H1 (cell line): ENCODE measurements at regions not wholly inside any gene's neighbourhood (a gene's known extent, or its start where the extent isn't known, plus 50 kb on each side); places are given as distances from the start of the nearest gene placed in this dataset.

Experiments used
- CTCF ChIA-PET: fragments of 300-600 bp; sonication (Branson Sonifier 250); formaldehyde crosslinking; loops from one replicate; lab custom pipeline; 2021; ENCODE audit not compliant: partially characterized antibody; lab: Charles Lee
- POLR2A ChIA-PET: fragments of 300-600 bp; sonication (Branson Sonifier 250); formaldehyde crosslinking; loops from one replicate; lab custom pipeline; 2021; ENCODE audit warnings: inconsistent platforms; ENCODE audit not compliant: partially characterized antibody; lab: Charles Lee
- DNase-seq, 2 experiments: peaks; one replicate each; pipeline versions ENCODE4 v3.0.0 to v3.0.0-alpha.2; 2010 to 2022; ENCODE audit warnings: low spot score in 2 of 2, low read depth in 1 of 2, mixed read lengths in 1 of 2
- FAIRE-seq: peaks from 2 replicates; lab custom pipeline; 2011; peaks lifted over from hg19 to GRCh38; lab: Jason Lieb, UNC
- H2AFZ ChIP-seq: 2 replicates; pipeline ENCODE4 v1.8.1; 2012; ENCODE audit warnings: low read length, inconsistent platforms
- H2AK5ac ChIP-seq: 2 replicates; pipeline ENCODE4 v1.6.1; 2013; ENCODE audit warnings: low read depth, low read length
- H2BK120ac ChIP-seq: replicated peaks from 2 replicates; pipeline ENCODE3; 2013; ENCODE audit warnings: low read depth, low read length, inconsistent platforms
- H2BK12ac ChIP-seq: 2 replicates; pipeline ENCODE4 v1.6.1; 2013; ENCODE audit warnings: low read depth, low read length
- H2BK15ac ChIP-seq: 2 replicates; pipeline ENCODE4 v1.6.1; 2013; ENCODE audit warnings: low read length
- H2BK20ac ChIP-seq: 2 replicates; pipeline ENCODE4 v1.6.1; 2013; ENCODE audit warnings: low read length
- H2BK5ac ChIP-seq: 2 replicates; pipeline ENCODE4 v1.6.1; 2013; ENCODE audit warnings: low read depth, low read length
- H3K14ac ChIP-seq: 2 replicates; pipeline ENCODE4 v1.6.1; 2013; ENCODE audit warnings: inconsistent platforms; ENCODE audit not compliant: insufficient read length
- H3K18ac ChIP-seq: 2 replicates; pipeline ENCODE4 v1.6.1; 2013; ENCODE audit warnings: low read length; ENCODE audit errors: extremely low read depth
- H3K23ac ChIP-seq: 2 replicates; pipeline ENCODE4 v1.6.1; 2013; ENCODE audit warnings: inconsistent platforms; ENCODE audit not compliant: insufficient read length
- H3K23me2 ChIP-seq: 2 replicates; pipeline ENCODE4 v1.6.1; 2013; ENCODE audit warnings: low read depth, low read length
- H3K27ac ChIP-seq: 2 replicates; pipeline ENCODE4 v1.6.1; 2011; ENCODE audit warnings: low read depth, low read length, inconsistent platforms
- H3K27me3 ChIP-seq, 4 experiments: replicated peaks in 1 of 4; 1 replicate in 1 of 4; 2 replicates in 3 of 4; pipeline versions ENCODE4 v1.6.1 to v1.8.1; 2011 to 2013; ENCODE audit warnings: low read length in 3 of 4, mild to moderate bottlenecking in 3 of 4, inconsistent platforms in 2 of 4, mixed read lengths in 2 of 4, moderate library complexity in 1 of 4; ENCODE audit not compliant: control insufficient read depth in 3 of 4, insufficient read depth in 3 of 4; ENCODE audit errors: extremely low read depth in 1 of 4
- H3K36me3 ChIP-seq, 4 experiments: 2 replicates each; pipeline versions ENCODE4 v1.6.1 to v1.8.1; 2011 to 2013; ENCODE audit warnings: mild to moderate bottlenecking in 4 of 4, low read length in 3 of 4, moderate library complexity in 2 of 4, control low read depth in 1 of 4, inconsistent platforms in 1 of 4; ENCODE audit not compliant: insufficient read depth in 4 of 4, control insufficient read depth in 2 of 4
- H3K4ac ChIP-seq: replicated peaks from 2 replicates; pipeline ENCODE3; 2013; ENCODE audit warnings: low read length, low read depth, mixed read lengths, inconsistent platforms; ENCODE audit not compliant: insufficient read length
- H3K4me1 ChIP-seq, 4 experiments: replicated peaks in 1 of 4; 1 replicate in 1 of 4; 2 replicates in 3 of 4; pipeline versions ENCODE4 v1.6.1 to v1.8.1; 2011 to 2013; ENCODE audit warnings: low read length in 3 of 4, inconsistent platforms in 2 of 4, mixed read lengths in 1 of 4; ENCODE audit not compliant: insufficient read depth in 4 of 4, control insufficient read depth in 3 of 4
- H3K4me2 ChIP-seq, 2 experiments: 2 replicates each; pipeline versions ENCODE4 v1.6.1 to v1.8.1; 2011 to 2013; ENCODE audit warnings: low read depth in 2 of 2, low read length in 2 of 2, control low read depth in 1 of 2, inconsistent platforms in 1 of 2, mild to moderate bottlenecking in 1 of 2; ENCODE audit not compliant: insufficient read depth in 1 of 2
- H3K4me3 ChIP-seq, 4 experiments: fragments of 200-600, 300-600 bp in 1 of 4; sonication (generic), shearing (Covaris generic), sonication (Bioruptor Twin) in 1 of 4; 2 replicates each; pipeline versions ENCODE4 v1.5.1 to v1.8.1; 2011 to 2016; ENCODE audit warnings: low read length in 4 of 4, low read depth in 3 of 4, control low read depth in 2 of 4, inconsistent platforms in 2 of 4, mild to moderate bottlenecking in 2 of 4, mixed read lengths in 1 of 4, moderate library complexity in 1 of 4; ENCODE audit not compliant: insufficient read depth in 2 of 4; ENCODE audit errors: extremely low read depth in 1 of 4
- H3K56ac ChIP-seq: replicated peaks from 2 replicates; pipeline ENCODE3; 2013; ENCODE audit warnings: low read depth, mild to moderate bottlenecking, mixed read lengths, low read length, inconsistent platforms; ENCODE audit not compliant: insufficient read length
- H3K79me1 ChIP-seq: 2 replicates; pipeline ENCODE4 v1.6.1; 2013; ENCODE audit warnings: low read depth, low read length, control low read depth
- H3K79me2 ChIP-seq, 2 experiments: 2 replicates each; pipeline versions ENCODE4 v1.6.1 to v1.8.1; 2012 to 2013; ENCODE audit warnings: low read length in 2 of 2, mild to moderate bottlenecking in 2 of 2, inconsistent platforms in 1 of 2; ENCODE audit not compliant: insufficient read depth in 2 of 2, control insufficient read depth in 1 of 2
- H3K9ac ChIP-seq, 4 experiments: replicated peaks in 1 of 4; 1 replicate in 1 of 4; 2 replicates in 3 of 4; pipeline versions ENCODE4 v1.6.1 to v1.8.1; 2011 to 2013; ENCODE audit warnings: low read depth in 3 of 4, low read length in 3 of 4, control low read depth in 2 of 4, mild to moderate bottlenecking in 2 of 4, moderate library complexity in 2 of 4, inconsistent platforms in 1 of 4; ENCODE audit errors: extremely low read depth in 1 of 4
- H3K9me3 ChIP-seq, 2 experiments: 2 replicates each; pipeline versions ENCODE4 v1.6.1 to v1.8.1; 2012 to 2013; ENCODE audit warnings: mild to moderate bottlenecking in 2 of 2, moderate library complexity in 2 of 2, control low read depth in 1 of 2, inconsistent platforms in 1 of 2, low read depth in 1 of 2, low read length in 1 of 2, mixed read lengths in 1 of 2; ENCODE audit not compliant: insufficient read depth in 2 of 2
- H4K20me1 ChIP-seq, 2 experiments: replicated peaks in 1 of 2; 2 replicates each; pipeline versions ENCODE3 to v1.8.1; 2011 to 2013; ENCODE audit warnings: inconsistent platforms in 2 of 2, low read length in 2 of 2, mild to moderate bottlenecking in 1 of 2; ENCODE audit not compliant: insufficient read depth in 2 of 2, control insufficient read depth in 1 of 2
- H4K5ac ChIP-seq: 2 replicates; pipeline ENCODE4 v1.6.1; 2013; ENCODE audit warnings: low read length, low read depth, mixed read lengths, inconsistent platforms; ENCODE audit not compliant: insufficient read length
- H4K8ac ChIP-seq: 2 replicates; pipeline ENCODE4 v1.8.0; 2013; ENCODE audit warnings: mild to moderate bottlenecking, moderate library complexity, low read length, inconsistent platforms; ENCODE audit not compliant: insufficient read depth; ENCODE audit errors: extremely low read depth
- H4K91ac ChIP-seq: replicated peaks from 2 replicates; pipeline ENCODE3; 2013; ENCODE audit warnings: low read length, mixed read lengths, inconsistent platforms; ENCODE audit not compliant: insufficient read length
- CREB1 ChIP-seq: IDR thresholded peaks from 2 replicates; pipeline ENCODE4 v1.6.1; 2012; ENCODE audit warnings: inconsistent platforms
- E2F6 ChIP-seq: IDR thresholded peaks from 2 replicates; pipeline ENCODE4 v1.6.1; 2012; ENCODE audit warnings: inconsistent platforms
- KDM1A ChIP-seq: fragments of 200-600, 300-600 bp; sonication (generic); IDR thresholded peaks from 2 replicates; pipeline ENCODE4 v1.7.1; 2016; ENCODE audit warnings: mild to moderate bottlenecking, low read length, borderline replicate concordance
- NANOG ChIP-seq: IDR thresholded peaks from 2 replicates; pipeline ENCODE4 v1.6.1; 2011; ENCODE audit warnings: low read length, low read depth, mild to moderate bottlenecking, inconsistent platforms; ENCODE audit not compliant: insufficient read depth, poor library complexity, severe bottlenecking
- PHF8 ChIP-seq: fragments of 200-600 bp; sonication (generic); conservative IDR thresholded peaks from 2 replicates; pipeline ENCODE4 v1.7.1; 2012; ENCODE audit warnings: low read depth, mild to moderate bottlenecking, inconsistent platforms, low read length, moderate library complexity
- RAD21 ChIP-seq, 2 experiments: IDR thresholded peaks in 1 of 2; conservative IDR thresholded peaks in 1 of 2; 2 replicates each; pipeline ENCODE4 v1.6.1; 2011; ENCODE audit warnings: low read depth in 2 of 2, low read length in 2 of 2, improper control_type of control experiment in 1 of 2, inconsistent platforms in 1 of 2, mild to moderate bottlenecking in 1 of 2, moderate library complexity in 1 of 2
- RBBP5 ChIP-seq: IDR thresholded peaks from 2 replicates; pipeline ENCODE4 v1.7.1; 2012; ENCODE audit warnings: low read depth, mild to moderate bottlenecking, inconsistent platforms, low read length, moderate library complexity, borderline replicate concordance
- TCF12 ChIP-seq: IDR thresholded peaks from 2 replicates; pipeline ENCODE4 v1.6.1; 2011; ENCODE audit warnings: low read depth, mild to moderate bottlenecking, low read length
- WGBS, 2 experiments: shearing (Covaris generic) in 1 of 2; methylation state at CpG; one replicate each; pipeline versions ENCODE4 v1.1.6 to v1.1.7; 2013 to 2015; ENCODE audit warnings: low lambda C conversion rate in 2 of 2, mixed read lengths in 2 of 2, inconsistent platforms in 1 of 2, low coverage in 1 of 2, missing lambda C conversion rate in 1 of 2; ENCODE audit not compliant: insufficient replicate concordance in 2 of 2, insufficient coverage in 1 of 2, insufficient read length in 1 of 2; ENCODE audit errors: extremely low coverage in 1 of 2, missing lambda C conversion rate in 1 of 2; 5-methylcytosine and 5-hydroxymethylcytosine counted together

GRCh38 chr12:92226071-92226661 lies 80.5 kb upstream of the BTG1 start:
- Histone ChIP-seq H4K20me1 (no peaks in the 10 kb centered on the region), H2AK5ac (no peak overlapping the region), H2BK12ac (no peak overlapping the region), H3K27me3 (no peaks in the 10 kb centered on the region), H2BK5ac (no peak overlapping the region), H4K5ac (no peak overlapping the region), H3K56ac (no peak overlapping the region), H3K4me3 (no peak overlapping the region), H3K9ac (no peak overlapping the region), H3K4me1 (peaks cover 0 to 13% (median 3%) of the 10 kb centered on the region in 4 experiments; a peak in 2 of 7 replicates), H3K36me3 (no peaks in the 10 kb centered on the region), H3K23ac (no peak overlapping the region), H2AFZ (no peak overlapping the region), H4K91ac (no peak overlapping the region), H3K4me2 (no peak overlapping the region), H3K14ac (no peak overlapping the region), H2BK120ac (no peak overlapping the region), H3K9me3 (no peaks in the 10 kb centered on the region), H2BK20ac (no peak overlapping the region), H3K23me2 (no peaks in the 10 kb centered on the region), H3K27ac (no peak overlapping the region), H3K4ac (no peak overlapping the region), H4K8ac (no peak overlapping the region), H2BK15ac (no peak overlapping the region), H3K18ac (no peak overlapping the region), H3K79me2 (no peaks in the 10 kb centered on the region), H3K79me1 (no peaks in the 10 kb centered on the region)
- no peak for TF ChIP-seq RBBP5
- TF ChIP-seq PHF8: no peak
- no peak for TF ChIP-seq E2F6
- no peak for TF ChIP-seq TCF12
- TF ChIP-seq RAD21 (IDR thresholded peaks at IDR 0.05 in 1 of 2, conservative IDR thresholded peaks at IDR 0.05 in 1 of 2; ENCODE audit: low read depth in 2 of 2, low read length in 2 of 2): no peak
- no peak for TF ChIP-seq NANOG
- TF ChIP-seq KDM1A: no peak
- no peak for TF ChIP-seq CREB1
- FAIRE-seq: no peak
- ChIA-PET POLR2A (no interaction called here), CTCF (interaction anchor here (0.6 to 1.3 kb wide), 7 partner anchors 14 to 773 kb away, joined by 3 to 4 read pairs (median 3); no protein-coding TSS in a partner anchor)
- no peak for DNase-seq
- WGBS, 2 experiments: 80% methylated on average over 4 of the region's 4 CpGs; no CpG with 5 or more reads in 1 of the 2 experiments
